ENCODE measurements at regions not wholly inside any gene's neighbourhood (a gene's known extent, or its start where the extent isn't known, plus 50 kb on each side); places are given as distances from the start of the nearest gene placed in this dataset.

DNA sequence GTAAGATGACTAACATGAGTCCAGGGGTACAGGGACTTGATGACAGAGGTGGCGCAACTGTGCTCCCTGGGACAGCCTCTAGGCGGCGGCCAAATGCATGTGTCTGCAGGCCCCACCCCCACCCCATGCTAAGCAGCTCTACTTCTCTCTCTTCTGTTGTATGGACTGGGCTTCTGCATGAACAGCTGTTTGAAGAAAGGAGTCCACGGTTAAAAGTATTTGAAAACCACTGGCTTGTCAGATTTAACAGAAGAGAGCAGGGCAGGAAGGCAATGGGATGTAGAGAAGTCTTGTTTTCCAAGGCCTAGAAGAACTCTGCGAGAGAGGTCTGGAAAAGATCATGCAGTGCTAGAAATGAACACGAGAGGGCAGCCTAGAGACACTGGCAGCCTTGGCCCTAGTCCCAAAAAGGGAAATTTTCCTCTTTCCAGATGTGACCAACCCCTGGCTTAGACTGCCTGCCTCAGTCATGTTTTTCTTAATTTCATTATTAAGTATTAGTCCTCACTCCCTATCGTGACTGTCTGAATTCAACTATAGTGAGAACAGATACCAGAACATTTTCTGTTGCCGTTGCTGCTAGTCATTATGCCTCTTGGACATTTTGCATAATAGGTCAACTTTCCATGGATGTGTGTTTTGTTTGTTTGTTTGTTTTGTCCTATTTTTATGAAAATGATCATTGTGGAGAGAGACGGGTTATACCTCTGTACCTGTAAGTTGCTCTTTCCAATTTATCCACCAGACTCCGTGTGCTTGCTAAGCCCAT is 265.0 kb downstream of the ADGRG6 start:
- TF ChIP-seq POLR2AphosphoS5 (IDR thresholded peaks at IDR 0.05; ENCODE audit: borderline replicate concordance, low read depth, low read length) (no peak), EZH2 (IDR thresholded peaks at IDR 0.05) (no peak), FOXP2 (optimal IDR thresholded peaks at IDR 0.05; ENCODE audit: control extremely low read depth, extremely low read length, insufficient read depth) (no peak)

Measured in SK-N-MC (cell line).